ENCODE measurements at regions not wholly inside any gene's neighbourhood (a gene's known extent, or its start where the extent isn't known, plus 50 kb on each side); places are given as distances from the start of the nearest gene placed in this dataset.
"Not testable (repeated sequence)": the region's sequence is repeated elsewhere in the genome, so short reads cannot be mapped to it uniquely, and the experiment has no call there.

GRCh38 chr2:183963609-183964008 is 634.7 kb upstream of the ZNF804A start:
- H3K27ac Mint-ChIP-seq (ENCODE audit: unreplicated experiment): no peak overlapping the region
- TF ChIP-seq, protein P1, sequence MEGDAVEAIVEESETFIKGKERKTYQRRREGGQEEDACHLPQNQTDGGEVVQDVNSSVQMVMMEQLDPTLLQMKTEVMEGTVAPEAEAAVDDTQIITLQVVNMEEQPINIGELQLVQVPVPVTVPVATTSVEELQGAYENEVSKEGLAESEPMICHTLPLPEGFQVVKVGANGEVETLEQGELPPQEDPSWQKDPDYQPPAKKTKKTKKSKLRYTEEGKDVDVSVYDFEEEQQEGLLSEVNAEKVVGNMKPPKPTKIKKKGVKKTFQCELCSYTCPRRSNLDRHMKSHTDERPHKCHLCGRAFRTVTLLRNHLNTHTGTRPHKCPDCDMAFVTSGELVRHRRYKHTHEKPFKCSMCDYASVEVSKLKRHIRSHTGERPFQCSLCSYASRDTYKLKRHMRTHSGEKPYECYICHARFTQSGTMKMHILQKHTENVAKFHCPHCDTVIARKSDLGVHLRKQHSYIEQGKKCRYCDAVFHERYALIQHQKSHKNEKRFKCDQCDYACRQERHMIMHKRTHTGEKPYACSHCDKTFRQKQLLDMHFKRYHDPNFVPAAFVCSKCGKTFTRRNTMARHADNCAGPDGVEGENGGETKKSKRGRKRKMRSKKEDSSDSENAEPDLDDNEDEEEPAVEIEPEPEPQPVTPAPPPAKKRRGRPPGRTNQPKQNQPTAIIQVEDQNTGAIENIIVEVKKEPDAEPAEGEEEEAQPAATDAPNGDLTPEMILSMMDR (conservative IDR thresholded peaks at IDR 0.05): no peak
- no peaks in the 10 kb centered on the region for H3K36me3 Mint-ChIP-seq (ENCODE audit: low read depth)
- no peak for DNase-seq (ENCODE audit: low read depth, low spot score)
- H3K4me3 Mint-ChIP-seq: no peak overlapping the region
- no peaks in the 10 kb centered on the region for H3K27me3 Mint-ChIP-seq (ENCODE audit: low read depth)
- no peaks in the 10 kb centered on the region for H3K9me3 Mint-ChIP-seq
- no peaks in the 10 kb centered on the region for H3K4me1 Mint-ChIP-seq

DNA sequence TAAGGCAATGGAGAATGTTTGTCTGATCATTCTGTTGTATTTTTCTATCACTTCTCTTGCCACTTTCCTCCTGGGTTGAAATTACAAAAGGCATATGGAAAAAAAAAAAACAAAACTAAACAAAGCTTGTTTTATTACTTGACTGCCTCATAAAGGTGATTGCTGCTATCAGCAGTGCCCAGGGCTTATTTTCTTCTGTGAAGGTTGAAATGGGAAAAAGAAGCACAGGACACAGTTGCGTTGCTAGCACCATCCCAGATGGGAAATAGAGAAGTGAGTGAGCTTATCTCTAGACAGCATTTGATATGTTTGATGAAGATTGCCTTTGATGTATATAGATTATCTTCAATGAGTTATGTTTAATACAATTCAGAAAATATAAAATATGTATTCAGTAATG is 633.8 kb upstream of the ZNF804A start:
- TF ChIP-seq, protein P1 (conservative IDR thresholded peaks at IDR 0.05): no peak
- Mint-ChIP-seq H3K27me3 (ENCODE audit: low read depth) (no peaks in the 10 kb centered on the region), H3K36me3 (ENCODE audit: low read depth) (no peaks in the 10 kb centered on the region), H3K27ac (ENCODE audit: unreplicated experiment) (no peak overlapping the region), H3K9me3 (no peaks in the 10 kb centered on the region), H3K4me3 (no peak overlapping the region), H3K4me1 (no peaks in the 10 kb centered on the region)
- no peak for DNase-seq (ENCODE audit: low read depth, low spot score)

GRCh38 chr2:183967756-183968155 is 630.6 kb upstream of the ZNF804A start:
- TF ChIP-seq, protein P1 (conservative IDR thresholded peaks at IDR 0.05): no peak
- no peak overlapping the region for H3K27ac Mint-ChIP-seq (ENCODE audit: unreplicated experiment)
- peaks cover 3% of the 10 kb centered on the region for H3K9me3 Mint-ChIP-seq
- no peak for DNase-seq (ENCODE audit: low read depth, low spot score)
- no peaks in the 10 kb centered on the region for H3K4me1 Mint-ChIP-seq
- H3K4me3 Mint-ChIP-seq: no peak overlapping the region
- H3K36me3 Mint-ChIP-seq (ENCODE audit: low read depth): no peaks in the 10 kb centered on the region
- no peaks in the 10 kb centered on the region for H3K27me3 Mint-ChIP-seq (ENCODE audit: low read depth)

DNA sequence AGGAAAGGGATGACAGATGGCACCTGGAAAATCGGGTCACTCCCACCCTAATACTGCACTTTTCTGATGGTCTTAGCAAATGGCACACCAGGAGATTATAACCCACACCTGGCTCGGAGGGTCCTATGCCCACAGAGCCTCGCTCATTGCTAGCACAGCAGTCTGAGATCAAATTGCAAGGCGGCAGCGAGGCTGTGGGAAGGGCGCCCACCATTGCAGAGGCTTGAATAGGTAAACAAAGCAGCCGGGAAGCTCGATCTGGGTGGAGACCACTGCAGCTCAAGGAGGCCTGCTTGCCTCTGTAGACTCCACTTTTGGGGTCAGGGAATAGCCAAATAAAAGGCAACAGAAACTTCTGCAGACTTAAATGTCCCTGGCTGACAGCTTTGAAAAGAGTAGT is 622.7 kb upstream of the ZNF804A start:
- DNase-seq (ENCODE audit: low read depth, low spot score); H3K36me3 Mint-ChIP-seq (ENCODE audit: low read depth); H3K27ac Mint-ChIP-seq (ENCODE audit: unreplicated experiment); H3K4me3 Mint-ChIP-seq; H3K9me3 Mint-ChIP-seq; H3K27me3 Mint-ChIP-seq (ENCODE audit: low read depth); H3K4me1 Mint-ChIP-seq: not testable (repeated sequence)

GRCh38 chr2:183984871-183985270 is 613.5 kb upstream of the ZNF804A start:
- TF ChIP-seq, protein P1 (conservative IDR thresholded peaks at IDR 0.05): no peak
- Mint-ChIP-seq H3K4me1 (no peaks in the 10 kb centered on the region), H3K27me3 (ENCODE audit: low read depth) (no peaks in the 10 kb centered on the region), H3K4me3 (no peak overlapping the region), H3K9me3 (peaks cover 7% of the 10 kb centered on the region), H3K36me3 (ENCODE audit: low read depth) (peaks cover 2% of the 10 kb centered on the region), H3K27ac (ENCODE audit: unreplicated experiment) (no peak overlapping the region)
- no peak for DNase-seq (ENCODE audit: low read depth, low spot score)

DNA sequence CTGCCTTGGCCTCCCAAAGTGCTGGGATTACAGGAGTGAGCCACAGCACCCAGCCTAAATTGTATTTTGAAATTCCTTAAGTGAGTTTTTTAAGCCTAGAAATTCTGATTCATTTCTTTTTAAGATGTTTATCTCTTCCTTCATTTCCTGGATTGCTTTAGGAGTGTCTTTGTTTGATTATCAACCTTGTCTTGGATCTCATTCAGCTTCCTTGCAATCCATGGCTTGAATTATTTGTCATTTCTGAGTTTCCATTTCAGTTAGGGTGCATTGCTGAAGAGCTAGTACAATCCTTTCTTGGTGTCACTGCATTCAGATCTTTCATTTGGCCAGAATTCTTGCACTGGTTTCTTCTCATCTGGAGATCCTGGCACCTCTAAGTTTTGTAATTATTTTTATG is 606.4 kb upstream of the ZNF804A start:
- H3K36me3 Mint-ChIP-seq (ENCODE audit: low read depth): peaks cover 2% of the 10 kb centered on the region
- H3K4me3 Mint-ChIP-seq: no peak overlapping the region
- no peak overlapping the region for H3K27ac Mint-ChIP-seq (ENCODE audit: unreplicated experiment)
- no peaks in the 10 kb centered on the region for H3K27me3 Mint-ChIP-seq (ENCODE audit: low read depth)
- peaks cover 16% of the 10 kb centered on the region for H3K4me1 Mint-ChIP-seq
- DNase-seq (ENCODE audit: low read depth, low spot score): no peak
- TF ChIP-seq, protein P1 (conservative IDR thresholded peaks at IDR 0.05): no peak
- H3K9me3 Mint-ChIP-seq: peaks cover 5% of the 10 kb centered on the region

Data from neural crest cell (in vitro differentiated cells).